ENCODE measurements at regions not wholly inside any gene's neighbourhood (a gene's known extent, or its start where the extent isn't known, plus 50 kb on each side); places are given as distances from the start of the nearest gene placed in this dataset.

- TF ChIP-seq CTCF (conservative IDR thresholded peaks at IDR 0.05; ENCODE audit: low read depth, low read length) (no peak), POLR2A (IDR thresholded peaks at IDR 0.05; ENCODE audit: low read depth, low read length) (no peak), USF2 (IDR thresholded peaks at IDR 0.05; ENCODE audit: low read depth, low read length) (no peak), NFE2L2 (IDR thresholded peaks at IDR 0.05; ENCODE audit: low read depth, low read length) (no peak), RCOR1 (IDR thresholded peaks at IDR 0.05; ENCODE audit: insufficient replicate concordance, low read length) (no peak)
Measured at GRCh38 chr12:58368001-58368400, 426.6 kb downstream of the ATP23 start.
